ENCODE measurements at regions not wholly inside any gene's neighbourhood (a gene's known extent, or its start where the extent isn't known, plus 50 kb on each side); places are given as distances from the start of the nearest gene placed in this dataset.

GRCh38 chr9:81141961-81142360 lies 547.4 kb downstream of the TLE1 start:
- no peak for DNase-seq (ENCODE audit: extremely low read depth, low read depth)

- no peak for DNase-seq (ENCODE audit: extremely low read depth, low read depth)
Observed at GRCh38 chr9:81137976-81138568, 551.3 kb downstream of the TLE1 start.

GRCh38 chr9:81132796-81133195 lies 556.6 kb downstream of the TLE1 start:
- no peak for DNase-seq (ENCODE audit: extremely low read depth, low read depth)

- no peak for DNase-seq (ENCODE audit: extremely low read depth, low read depth)
Observed at GRCh38 chr9:81132318-81132717, 557.0 kb downstream of the TLE1 start.

- DNase-seq (ENCODE audit: extremely low read depth, low read depth), result no peak
Observed at GRCh38 chr9:81128701-81129100, 560.6 kb downstream of the TLE1 start.

- DNase-seq (ENCODE audit: extremely low read depth, low read depth), result no peak
Observed at GRCh38 chr9:81125446-81126092, 563.8 kb downstream of the TLE1 start.

- no peak for DNase-seq (ENCODE audit: extremely low read depth, low read depth)
Observed at GRCh38 chr9:81123526-81123925, 565.8 kb downstream of the TLE1 start.

- DNase-seq (ENCODE audit: extremely low read depth, low read depth), result no peak
Observed at GRCh38 chr9:81122749-81123148, 566.6 kb downstream of the TLE1 start.

GRCh38 chr9:81119591-81119990 lies 569.8 kb downstream of the TLE1 start:
- DNase-seq (ENCODE audit: extremely low read depth, low read depth), result no peak

GRCh38 chr9:81118416-81118815 lies 570.9 kb downstream of the TLE1 start:
- DNase-seq (ENCODE audit: extremely low read depth, low read depth), result no peak

GRCh38 chr9:81116340-81117137 lies 572.8 kb downstream of the TLE1 start:
- DNase-seq (ENCODE audit: extremely low read depth, low read depth), result no peak

GRCh38 chr9:81113453-81114124 lies 575.8 kb downstream of the TLE1 start:
- DNase-seq (ENCODE audit: extremely low read depth, low read depth), result no peak

GRCh38 chr9:81112627-81113452 lies 576.5 kb downstream of the TLE1 start:
- DNase-seq (ENCODE audit: extremely low read depth, low read depth), result no peak

GRCh38 chr9:81108821-81109220 lies 580.5 kb downstream of the TLE1 start:
- DNase-seq (ENCODE audit: extremely low read depth, low read depth), result no peak

GRCh38 chr9:81108391-81108790 lies 581.0 kb downstream of the TLE1 start:
- DNase-seq (ENCODE audit: extremely low read depth, low read depth), result no peak

GRCh38 chr9:81103597-81104471 lies 585.5 kb downstream of the TLE1 start:
- DNase-seq (ENCODE audit: extremely low read depth, low read depth), result no peak

- DNase-seq (ENCODE audit: extremely low read depth, low read depth), result no peak
Observed at GRCh38 chr9:81097131-81097847, 592.1 kb downstream of the TLE1 start.

GRCh38 chr9:81096625-81097024 lies 592.7 kb downstream of the TLE1 start:
- no peak for DNase-seq (ENCODE audit: extremely low read depth, low read depth)

GRCh38 chr9:81092057-81092456 lies 597.3 kb downstream of the TLE1 start:
- DNase-seq (ENCODE audit: extremely low read depth, low read depth), result no peak
